ENCODE measurements at regions not wholly inside any gene's neighbourhood (a gene's known extent, or its start where the extent isn't known, plus 50 kb on each side); places are given as distances from the start of the nearest gene placed in this dataset.

GRCh38 chr6:130282234-130282995 lies 59.7 kb upstream of the SAMD3 start:
- TF ChIP-seq JUNB (IDR thresholded peaks at IDR 0.05) (no peak), BCL11A (IDR thresholded peaks at IDR 0.05; ENCODE audit: low read depth, low read length) (no peak), LARP7 (IDR thresholded peaks at IDR 0.05) (no peak), EZH2 (IDR thresholded peaks at IDR 0.05; ENCODE audit: borderline replicate concordance, control insufficient read depth, low read depth, low read length) (no peak), POLR2AphosphoS5 (IDR thresholded peaks at IDR 0.05; ENCODE audit: low read length) (no peak)
